ENCODE measurements at regions not wholly inside any gene's neighbourhood (a gene's known extent, or its start where the extent isn't known, plus 50 kb on each side); places are given as distances from the start of the nearest gene placed in this dataset.
A peak's percentile ranks its signal among the peaks of the same experiment; 100 is the strongest.

- no peak for DNase-seq (ENCODE audit: low spot score)
Observed at GRCh38 chr4:153076861-153077260, 127.4 kb upstream of the TRIM2 start.

- DNase-seq (ENCODE audit: low spot score) = no peak
Observed at GRCh38 chr4:153079857-153080391, 124.3 kb upstream of the TRIM2 start.

GRCh38 chr4:153081006-153081580, 123.2 kb upstream of the TRIM2 start:
- DNase-seq (ENCODE audit: low spot score) = no peak

- DNase-seq (ENCODE audit: low spot score) = no peak
Observed at GRCh38 chr4:153081693-153082092, 122.5 kb upstream of the TRIM2 start.

- no peak for DNase-seq (ENCODE audit: low spot score)
Observed at GRCh38 chr4:153082322-153083301, 121.6 kb upstream of the TRIM2 start.

GRCh38 chr4:153083447-153083947, 120.7 kb upstream of the TRIM2 start:
- DNase-seq (ENCODE audit: low spot score) = peak; percentile 90

GRCh38 chr4:153084224-153084979, 119.8 kb upstream of the TRIM2 start:
- DNase-seq (ENCODE audit: low spot score) = no peak

GRCh38 chr4:153084980-153085630, 119.1 kb upstream of the TRIM2 start:
- peak; percentile 70 for DNase-seq (ENCODE audit: low spot score)

- no peak for DNase-seq (ENCODE audit: low spot score)
Observed at GRCh38 chr4:153087671-153088194, 116.5 kb upstream of the TRIM2 start.

- DNase-seq (ENCODE audit: low spot score) = no peak
Observed at GRCh38 chr4:153089742-153090141, 114.5 kb upstream of the TRIM2 start.

- DNase-seq (ENCODE audit: low spot score) = no peak
Observed at GRCh38 chr4:153090181-153090580, 114.1 kb upstream of the TRIM2 start.

GRCh38 chr4:153090670-153091385, 113.4 kb upstream of the TRIM2 start:
- no peak for DNase-seq (ENCODE audit: low spot score)

GRCh38 chr4:153093396-153093795, 110.8 kb upstream of the TRIM2 start:
- no peak for DNase-seq (ENCODE audit: low spot score)

- no peak for DNase-seq (ENCODE audit: low spot score)
Observed at GRCh38 chr4:153093802-153094201, 110.4 kb upstream of the TRIM2 start.

GRCh38 chr4:153094435-153094834, 109.8 kb upstream of the TRIM2 start:
- no peak for DNase-seq (ENCODE audit: low spot score)

GRCh38 chr4:153095448-153096204, 108.6 kb upstream of the TRIM2 start:
- DNase-seq (ENCODE audit: low spot score) = no peak

GRCh38 chr4:153096344-153096743, 107.9 kb upstream of the TRIM2 start:
- DNase-seq (ENCODE audit: low spot score) = no peak

- DNase-seq (ENCODE audit: low spot score) = no peak
Observed at GRCh38 chr4:153098427-153098826, 105.8 kb upstream of the TRIM2 start.

- no peak for DNase-seq (ENCODE audit: low spot score)
Observed at GRCh38 chr4:153099391-153100140, 104.7 kb upstream of the TRIM2 start.

Measured in cerebellar cortex (tissue), 1 donor.